B cell (primary cell): ENCODE measurements at regions not wholly inside any gene's neighbourhood (a gene's known extent, or its start where the extent isn't known, plus 50 kb on each side); places are given as distances from the start of the nearest gene placed in this dataset.

Source experiments
- ATAC-seq: fragments of 200-7000 bp; cut with Tn5 transposase; one replicate; pipeline ENCODE4 v1.10.0; 2021; ENCODE audit warnings: low read depth, mild to moderate bottlenecking, moderate number of reproducible peaks, moderate library complexity
- CTCF ChIA-PET: fragments of 350-600 bp; sonication (Branson Sonifier 250); formaldehyde crosslinking; loops from one replicate; lab custom pipeline; 2021; ENCODE audit warnings: antibody characterized with exemption, inconsistent platforms; lab: Charles Lee
- POLR2A ChIA-PET: fragments of 350-600 bp; sonication (Branson Sonifier 250); formaldehyde crosslinking; loops from one replicate; lab custom pipeline; 2021; ENCODE audit warnings: antibody characterized with exemption; lab: Charles Lee
- DNase-seq: peaks from one replicate; pipeline ENCODE4 v3.0.0; 2013
- H2AFZ ChIP-seq: 2 replicates; pipeline ENCODE4 v1.6.1; 2012; ENCODE audit warnings: mild to moderate bottlenecking, low read depth, low read length; ENCODE audit not compliant: insufficient read depth, poor library complexity, severe bottlenecking
- H3K27ac ChIP-seq, 2 donors: 1 replicate in 1 of 2; 2 replicates in 1 of 2; pipeline ENCODE4 v1.5.1; 2012 to 2013; ENCODE audit warnings: low read length in 2 of 2, mild to moderate bottlenecking in 2 of 2, moderate library complexity in 1 of 2
- H3K27me3 ChIP-seq, 4 experiments: fragments of 200-600 bp in 1 of 4; sonication (generic) in 1 of 4; replicated peaks in 1 of 4; 1 replicate in 2 of 4; 2 replicates in 2 of 4; pipeline versions ENCODE4 v1.6.1 to v1.7.0; 2013 to 2016; ENCODE audit warnings: low read length in 3 of 4, mild to moderate bottlenecking in 2 of 4, mixed read lengths in 1 of 4, moderate library complexity in 1 of 4; ENCODE audit not compliant: insufficient read depth in 4 of 4, control insufficient read depth in 3 of 4; ENCODE audit errors: control extremely low read depth in 1 of 4
- H3K36me3 ChIP-seq, 2 experiments: replicated peaks in 1 of 2; 1 replicate in 1 of 2; 2 replicates in 1 of 2; pipeline versions ENCODE4 v1.6.1 to v1.7.1; 2013; ENCODE audit warnings: low read length in 1 of 2; ENCODE audit not compliant: insufficient read depth in 2 of 2, control insufficient read depth in 1 of 2; ENCODE audit errors: control extremely low read depth in 1 of 2, extremely low read depth in 1 of 2
- H3K4me1 ChIP-seq, 2 donors: fragments of 200-600 bp in 1 of 2; sonication (generic) in 1 of 2; 1 replicate in 1 of 2; 2 replicates in 1 of 2; pipeline versions ENCODE4 v1.5.1 to v1.6.1; 2013 to 2017; ENCODE audit warnings: low read length in 2 of 2; ENCODE audit not compliant: control insufficient read depth in 2 of 2, insufficient read depth in 2 of 2
- H3K4me2 ChIP-seq: replicated peaks from 2 replicates; pipeline ENCODE3; 2012; ENCODE audit warnings: mild to moderate bottlenecking, low read depth, low read length; ENCODE audit not compliant: poor library complexity, severe bottlenecking
- H3K4me3 ChIP-seq, 5 experiments: fragments of 200-600 bp in 1 of 5; sonication (generic) in 1 of 5; 1 replicate in 3 of 5; 2 replicates in 2 of 5; pipeline versions ENCODE4 v1.5.1 to v1.7.0; 2011 to 2016; ENCODE audit warnings: low read length in 4 of 5, mild to moderate bottlenecking in 4 of 5, low read depth in 2 of 5, control low read depth in 1 of 5, moderate library complexity in 1 of 5; ENCODE audit not compliant: insufficient read depth in 1 of 5; ENCODE audit errors: control extremely low read depth in 1 of 5, extremely low read depth in 1 of 5
- H3K79me2 ChIP-seq: fragments of 200-600 bp; sonication (generic); one replicate; pipeline ENCODE4 v1.6.0; 2016; ENCODE audit warnings: low read length; ENCODE audit not compliant: control insufficient read depth, insufficient read depth
- H3K9ac ChIP-seq: fragments of 200-600 bp; sonication (generic); 2 replicates; pipeline ENCODE4 v1.6.1; 2017; ENCODE audit warnings: mild to moderate bottlenecking, low read length, moderate library complexity
- H3K9me3 ChIP-seq, 3 donors: one replicate each; pipeline versions ENCODE4 v1.6.1 to v1.7.1; 2013; ENCODE audit warnings: low read length in 2 of 3; ENCODE audit not compliant: control insufficient read depth in 2 of 3, insufficient read depth in 1 of 3; ENCODE audit errors: control extremely low read depth in 1 of 3
- H4K20me1 ChIP-seq: 2 replicates; pipeline ENCODE4 v1.6.0; 2012; ENCODE audit warnings: mild to moderate bottlenecking, low read length; ENCODE audit not compliant: insufficient read depth, control insufficient read depth, poor library complexity, severe bottlenecking
- H3K27ac Mint-ChIP-seq: one replicate; pipeline ENCODE4 v1.8.0; 2021; ENCODE audit warnings: mixed read lengths
- H3K27me3 Mint-ChIP-seq: one replicate; pipeline ENCODE4 v1.8.0; 2021; ENCODE audit warnings: mixed read lengths
- H3K4me1 Mint-ChIP-seq: one replicate; pipeline ENCODE4 v1.8.0; 2021; ENCODE audit warnings: mixed read lengths
- H3K4me3 Mint-ChIP-seq: one replicate; pipeline ENCODE4 v1.8.0; 2021; ENCODE audit warnings: mixed read lengths
- H3K9me3 Mint-ChIP-seq: one replicate; pipeline ENCODE4 v1.8.0; 2022; ENCODE audit warnings: mixed read lengths; ENCODE audit not compliant: insufficient read depth
- CTCF ChIP-seq: fragments of 200-600 bp; IDR thresholded peaks from one replicate; pipeline ENCODE4 v1.8.0; 2022; ENCODE audit warnings: antibody characterized with exemption, mild to moderate bottlenecking
- EZH2 ChIP-seq: IDR thresholded peaks from 2 replicates; pipeline ENCODE4 v1.6.1; 2012; ENCODE audit warnings: borderline replicate concordance, low read depth, mild to moderate bottlenecking, moderate library complexity, low read length; ENCODE audit not compliant: insufficient read depth, poor library complexity, severe bottlenecking
- WGBS: methylation state at CpG from one replicate; pipeline ENCODE4 v1.1.5; 2013; ENCODE audit warnings: missing lambda C conversion rate; ENCODE audit not compliant: insufficient coverage; 5-methylcytosine and 5-hydroxymethylcytosine counted together
- intact Hi-C: fragments of 100-400 bp; cut with micrococcal nuclease; formaldehyde crosslinking; loops from one replicate; pipeline ENCODE4 v1.10.0; 2022

GRCh38 chr14:101411151-101411550, 150.1 kb upstream of the DIO3 start:
- Histone ChIP-seq H3K4me1 (no peaks in the 10 kb centered on the region), H3K4me2 (no peak overlapping the region), H3K36me3 (no peaks in the 10 kb centered on the region), H3K79me2 (no peaks in the 10 kb centered on the region), H3K27ac (no peak overlapping the region), H2AFZ (no peak overlapping the region), H3K27me3 (peaks cover 0 to 7% (median 3%) of the 10 kb centered on the region in 4 experiments), H3K9ac (no peak overlapping the region), H3K9me3 (peaks cover 0 to 12% (median 0%) of the 10 kb centered on the region in 3 donors), H3K4me3 (no peak overlapping the region), H4K20me1 (no peaks in the 10 kb centered on the region)
- CTCF ChIA-PET = no interaction called here
- Mint-ChIP-seq H3K27ac (no peak overlapping the region), H3K4me3 (no peak overlapping the region), H3K9me3 (no peaks in the 10 kb centered on the region), H3K4me1 (no peaks in the 10 kb centered on the region), H3K27me3 (peaks cover 12% of the 10 kb centered on the region)
- TF ChIP-seq CTCF (no peak), EZH2 (no peak)
- no peak for DNase-seq
- WGBS = 95% methylated on average over 9 of the region's 9 CpGs
- intact Hi-C loops = no loop called here
- POLR2A ChIA-PET = no interaction called here
- ATAC-seq = no peak

GRCh38 chr14:101411779-101412178, 149.5 kb upstream of the DIO3 start:
- no peak overlapping the region for H2AFZ ChIP-seq
- WGBS = 90% methylated on average over 8 of the region's 10 CpGs
- H3K4me2 ChIP-seq = no peak overlapping the region
- H3K9ac ChIP-seq = no peak overlapping the region
- Mint-ChIP-seq H3K9me3 (no peaks in the 10 kb centered on the region), H3K4me3 (no peak overlapping the region), H3K27ac (no peak overlapping the region), H3K27me3 (peaks cover 18% of the 10 kb centered on the region), H3K4me1 (no peaks in the 10 kb centered on the region)
- no peak overlapping the region for H3K4me3 ChIP-seq
- no peak overlapping the region for H3K27ac ChIP-seq
- H3K9me3 ChIP-seq = peaks cover 0 to 12% (median 0%) of the 10 kb centered on the region in 3 donors
- DNase-seq (no peak), ATAC-seq (no peak)
- POLR2A ChIA-PET = no interaction called here
- no peaks in the 10 kb centered on the region for H4K20me1 ChIP-seq
- peaks cover 0 to 7% (median 5%) of the 10 kb centered on the region in 4 experiments for H3K27me3 ChIP-seq
- no peaks in the 10 kb centered on the region for H3K36me3 ChIP-seq
- TF ChIP-seq CTCF = no peak
- TF ChIP-seq EZH2 = no peak
- no peaks in the 10 kb centered on the region for H3K79me2 ChIP-seq
- CTCF ChIA-PET = no interaction called here
- intact Hi-C loops = no loop called here
- H3K4me1 ChIP-seq = no peaks in the 10 kb centered on the region
